ENCODE measurements at regions not wholly inside any gene's neighbourhood (a gene's known extent, or its start where the extent isn't known, plus 50 kb on each side); places are given as distances from the start of the nearest gene placed in this dataset.

GRCh38 chr5:93874491-93874890 is 133.1 kb upstream of the POU5F2 start:
- no peak for TF ChIP-seq CTCF (conservative IDR thresholded peaks at IDR 0.05; ENCODE audit: low read depth in 2 of 2)
- TF ChIP-seq REST (IDR thresholded peaks at IDR 0.05; ENCODE audit: unreplicated experiment), result no peak
- TF ChIP-seq EZH2 (IDR thresholded peaks at IDR 0.05; ENCODE audit: low read depth, unreplicated experiment), result no peak
- no peak for TF ChIP-seq JUNB (IDR thresholded peaks at IDR 0.05; ENCODE audit: unreplicated experiment)
- no peak for TF ChIP-seq EZH2phosphoT487 (IDR thresholded peaks at IDR 0.05; ENCODE audit: unreplicated experiment)
- no peak for TF ChIP-seq POLR2AphosphoS5 (IDR thresholded peaks at IDR 0.05; ENCODE audit: low read depth)
- no peak for TF ChIP-seq ZNF331 (CRISPR knock-in tag; IDR thresholded peaks at IDR 0.05; ENCODE audit: low read depth)
- no peak for TF ChIP-seq ETS1 (IDR thresholded peaks at IDR 0.05)
- no peak for TF ChIP-seq ZNF114 (CRISPR knock-in tag; IDR thresholded peaks at IDR 0.05)
- no peak for TF ChIP-seq CREB1 (CRISPR knock-in tag; IDR thresholded peaks at IDR 0.05; ENCODE audit: low read depth)
- no peak for TF ChIP-seq STAT1 (IDR thresholded peaks at IDR 0.05; ENCODE audit: unreplicated experiment)
